Naive B cell (primary cell): ENCODE measurements at regions not wholly inside any gene's neighbourhood (a gene's known extent, or its start where the extent isn't known, plus 50 kb on each side); places are given as distances from the start of the nearest gene placed in this dataset.
A peak's percentile ranks its signal among the peaks of the same experiment; 100 is the strongest.

Experiments used
- ATAC-seq, 2 donors: fragments of 150-1000 bp; cut with Tn5 transposase; 2 replicates each; pipeline ENCODE4 v1.10.0; 2021; ENCODE audit warnings: low read depth in 2 of 2, mild to moderate bottlenecking in 2 of 2, moderate library complexity in 2 of 2
- DNase-seq: peaks from one replicate; pipeline ENCODE4 v3.0.0; 2022
- H3K27ac Mint-ChIP-seq, 6 donors: one replicate each; pipeline ENCODE4 v1.8.0; 2020 to 2022; ENCODE audit warnings: mild to moderate bottlenecking in 6 of 6, mixed read lengths in 6 of 6, moderate library complexity in 5 of 6, inconsistent platforms in 2 of 6
- H3K27me3 Mint-ChIP-seq, 3 donors: one replicate each; pipeline ENCODE4 v1.8.0; 2021 to 2022; ENCODE audit warnings: mixed read lengths in 3 of 3, mild to moderate bottlenecking in 1 of 3
- H3K36me3 Mint-ChIP-seq, 2 donors: one replicate each; pipeline ENCODE4 v1.8.0; 2020 to 2022; ENCODE audit warnings: mixed read lengths in 2 of 2, inconsistent platforms in 1 of 2, mild to moderate bottlenecking in 1 of 2
- H3K4me1 Mint-ChIP-seq, 3 donors: one replicate each; pipeline ENCODE4 v1.8.0; 2020 to 2022; ENCODE audit warnings: mixed read lengths in 3 of 3, inconsistent platforms in 1 of 3, mild to moderate bottlenecking in 1 of 3, moderate library complexity in 1 of 3
- H3K4me3 Mint-ChIP-seq, 8 donors: one replicate each; pipeline ENCODE4 v1.8.0; 2020 to 2022; ENCODE audit warnings: mild to moderate bottlenecking in 8 of 8, mixed read lengths in 8 of 8, moderate library complexity in 8 of 8, inconsistent platforms in 2 of 8
- H3K9me3 Mint-ChIP-seq, 7 donors: one replicate each; pipeline ENCODE4 v1.8.0; 2020 to 2022; ENCODE audit warnings: mixed read lengths in 7 of 7, mild to moderate bottlenecking in 5 of 7, inconsistent platforms in 2 of 7, moderate library complexity in 1 of 7

GRCh38 chr6:130314271-130314670 lies 51.5 kb upstream of the TMEM200A start:
- Mint-ChIP-seq H3K9me3 (no peaks in the 10 kb centered on the region), H3K36me3 (no peaks in the 10 kb centered on the region), H3K27me3 (no peaks in the 10 kb centered on the region), H3K4me1 (no peaks in the 10 kb centered on the region), H3K27ac (no peak overlapping the region), H3K4me3 (no peak overlapping the region)
- no peak for DNase-seq
- no peak for ATAC-seq

DNA sequence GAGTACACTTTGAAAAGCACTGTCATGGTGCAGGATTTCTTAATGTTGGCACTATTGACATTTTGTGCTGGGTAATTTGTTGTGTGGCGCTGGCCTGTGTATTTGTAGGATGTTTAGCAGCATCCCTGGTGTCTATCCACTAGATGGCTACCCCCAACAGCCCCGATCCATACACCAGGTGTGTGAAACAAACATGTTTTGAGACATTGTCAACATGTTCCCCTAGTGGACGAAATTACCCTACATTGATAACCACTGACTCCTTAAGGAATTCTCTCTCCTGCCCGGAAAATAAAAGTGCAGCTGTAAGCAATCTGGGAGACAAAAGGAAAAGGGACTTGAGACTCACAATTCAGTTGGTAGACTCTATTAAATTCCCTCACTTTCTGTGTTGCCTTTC lies 52.6 kb upstream of the TMEM200A start:
- no peaks in the 10 kb centered on the region for H3K9me3 Mint-ChIP-seq
- no peak for ATAC-seq
- H3K4me1 Mint-ChIP-seq = no peaks in the 10 kb centered on the region
- no peaks in the 10 kb centered on the region for H3K27me3 Mint-ChIP-seq
- H3K4me3 Mint-ChIP-seq = no peak overlapping the region
- H3K36me3 Mint-ChIP-seq = no peaks in the 10 kb centered on the region
- no peak for DNase-seq
- no peak overlapping the region for H3K27ac Mint-ChIP-seq

GRCh38 chr6:130309028-130309427 lies 56.8 kb upstream of the TMEM200A start:
- H3K9me3 Mint-ChIP-seq = no peaks in the 10 kb centered on the region
- H3K27me3 Mint-ChIP-seq = no peaks in the 10 kb centered on the region
- H3K27ac Mint-ChIP-seq = no peak overlapping the region
- ATAC-seq (no peak), DNase-seq (no peak)
- H3K36me3 Mint-ChIP-seq = no peaks in the 10 kb centered on the region
- peaks cover 0 to 10% (median 8%) of the 10 kb centered on the region in 3 donors for H3K4me1 Mint-ChIP-seq
- H3K4me3 Mint-ChIP-seq = no peak overlapping the region

DNA sequence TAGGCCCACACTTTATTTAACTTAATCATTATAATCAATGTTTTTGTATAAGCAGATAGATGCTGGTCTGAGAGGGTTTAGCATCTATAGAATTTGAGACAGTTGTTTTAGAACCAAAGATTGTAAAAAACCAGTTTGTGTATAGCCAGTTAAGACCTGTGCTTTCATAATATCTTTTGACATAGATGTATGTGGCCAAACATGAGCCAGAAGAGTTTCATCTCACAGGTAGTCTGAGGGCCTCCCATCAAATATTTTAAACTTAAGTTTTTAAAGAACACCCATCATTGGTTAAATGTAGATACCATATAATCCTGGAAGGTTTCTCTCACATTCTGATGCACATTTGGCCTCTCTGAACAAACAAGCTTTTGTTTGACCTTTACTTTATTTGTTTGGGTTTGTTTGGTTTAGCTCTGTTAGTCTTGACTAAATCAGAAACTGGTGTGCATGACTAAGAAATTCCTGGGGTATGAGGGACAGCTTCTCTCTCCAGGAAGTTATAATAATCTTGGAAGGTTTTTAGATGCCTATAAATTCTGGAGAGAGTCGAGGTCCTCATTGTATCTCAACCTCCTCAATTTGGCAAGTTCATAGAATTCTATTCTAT lies 58.0 kb upstream of the TMEM200A start:
- H3K9me3 Mint-ChIP-seq = peaks cover 0 to 4% (median 0%) of the 10 kb centered on the region in 7 donors
- no peak overlapping the region for H3K4me3 Mint-ChIP-seq
- DNase-seq (no peak), ATAC-seq (no peak)
- H3K4me1 Mint-ChIP-seq = peaks cover 0 to 10% (median 8%) of the 10 kb centered on the region in 3 donors
- no peaks in the 10 kb centered on the region for H3K27me3 Mint-ChIP-seq
- H3K27ac Mint-ChIP-seq = no peak overlapping the region
- peaks cover 0 to 4% of the 10 kb centered on the region in 2 donors for H3K36me3 Mint-ChIP-seq

- Mint-ChIP-seq H3K27me3 (no peaks in the 10 kb centered on the region), H3K36me3 (peaks cover 0 to 4% of the 10 kb centered on the region in 2 donors), H3K27ac (no peak overlapping the region), H3K9me3 (peaks cover 0 to 8% (median 0%) of the 10 kb centered on the region in 7 donors), H3K4me1 (peaks cover 0 to 10% (median 8%) of the 10 kb centered on the region in 3 donors), H3K4me3 (no peak overlapping the region)
- ATAC-seq = no peak
- no peak for DNase-seq
Measured at GRCh38 chr6:130306377-130306776, 59.4 kb upstream of the TMEM200A start.

- Mint-ChIP-seq H3K4me3 (no peak overlapping the region), H3K9me3 (peaks cover 0 to 13% (median 0%) of the 10 kb centered on the region in 7 donors), H3K27me3 (peaks cover 0 to 8% (median 0%) of the 10 kb centered on the region in 3 donors), H3K36me3 (peaks cover 0 to 4% of the 10 kb centered on the region in 2 donors), H3K4me1 (peaks cover 0 to 10% (median 8%) of the 10 kb centered on the region in 3 donors), H3K27ac (no peak overlapping the region)
- DNase-seq (no peak), ATAC-seq (no peak)
Measured at GRCh38 chr6:130303431-130303830, 62.4 kb upstream of the TMEM200A start.

DNA sequence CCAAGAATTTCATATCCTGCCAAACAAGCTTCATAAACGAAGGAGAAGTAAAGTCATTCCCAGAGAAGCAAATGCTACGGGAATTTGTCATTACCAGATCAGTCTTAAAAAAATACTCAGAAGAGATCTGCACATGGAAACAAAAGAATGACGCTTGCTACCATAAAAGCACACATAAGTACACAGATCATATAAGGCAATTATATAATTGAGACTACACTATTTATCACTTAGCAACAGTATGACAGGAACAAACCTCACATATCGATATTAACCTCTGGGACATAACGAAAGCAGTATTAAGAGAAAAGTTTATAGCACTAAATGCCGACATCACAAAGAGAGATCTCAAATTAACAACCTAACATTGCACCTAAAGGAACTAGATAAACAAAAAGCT lies 67.6 kb upstream of the TMEM200A start:
- no peak for ATAC-seq
- peaks cover 4 to 12% of the 10 kb centered on the region in 2 donors for H3K36me3 Mint-ChIP-seq
- no peaks in the 10 kb centered on the region for H3K4me1 Mint-ChIP-seq
- no peak overlapping the region for H3K4me3 Mint-ChIP-seq
- H3K27me3 Mint-ChIP-seq = peaks cover 0 to 16% (median 13%) of the 10 kb centered on the region in 3 donors
- DNase-seq = no peak
- peaks cover 0 to 24% (median 2%) of the 10 kb centered on the region in 7 donors for H3K9me3 Mint-ChIP-seq
- H3K27ac Mint-ChIP-seq = no peak overlapping the region

DNA sequence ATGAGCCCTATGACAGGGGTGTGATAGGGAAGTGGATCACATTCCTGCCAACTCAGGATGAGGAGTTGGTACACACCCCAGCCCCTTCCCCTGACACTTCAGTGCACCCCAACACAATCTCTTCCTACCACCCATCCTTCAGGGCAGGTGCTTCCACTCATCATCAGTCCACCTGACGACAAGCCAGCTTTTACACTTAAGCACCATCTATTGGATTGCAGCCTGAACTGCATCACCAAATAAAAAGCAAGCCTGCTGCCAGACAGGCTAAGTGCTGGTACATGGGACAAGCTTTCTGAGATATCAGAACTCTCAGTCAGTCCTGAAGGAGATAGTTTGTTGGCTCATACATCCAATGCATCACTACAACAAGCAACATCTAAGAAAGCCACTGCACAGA lies 69.0 kb upstream of the TMEM200A start:
- Mint-ChIP-seq H3K27ac (no peak overlapping the region), H3K27me3 (peaks cover 0 to 16% (median 13%) of the 10 kb centered on the region in 3 donors), H3K36me3 (peaks cover 0 to 12% of the 10 kb centered on the region in 2 donors), H3K9me3 (peaks cover 0 to 19% (median 2%) of the 10 kb centered on the region in 7 donors), H3K4me3 (no peak overlapping the region), H3K4me1 (no peaks in the 10 kb centered on the region)
- ATAC-seq (no peak), DNase-seq (no peak)

DNA sequence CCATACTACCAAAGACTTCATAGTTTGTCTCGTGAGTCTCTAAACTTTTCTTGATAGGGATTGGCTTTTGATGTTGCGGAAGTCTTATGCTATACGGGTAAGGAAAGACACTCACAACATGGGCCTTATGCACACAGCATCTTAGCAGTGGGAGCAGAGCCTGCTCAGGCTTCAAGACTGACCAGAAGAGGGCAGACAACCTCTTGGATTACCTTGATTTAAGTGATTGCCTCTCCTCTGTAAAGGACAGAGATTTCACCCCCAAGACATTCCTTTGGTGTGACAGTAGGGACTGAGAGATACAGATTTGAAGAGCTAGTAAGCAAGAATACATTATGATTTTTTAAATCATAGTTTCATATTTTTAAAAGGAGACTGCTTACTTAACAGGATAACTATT lies 71.0 kb upstream of the SAMD3 start:
- H3K4me3 Mint-ChIP-seq = no peak overlapping the region
- DNase-seq = peak; percentile 9
- no peak overlapping the region for H3K27ac Mint-ChIP-seq
- H3K36me3 Mint-ChIP-seq = peaks cover 0 to 12% of the 10 kb centered on the region in 2 donors
- ATAC-seq = peak in 1 of 2 donors; percentile 45
- peaks cover 0 to 16% (median 5%) of the 10 kb centered on the region in 3 donors for H3K27me3 Mint-ChIP-seq
- peaks cover 0 to 11% (median 2%) of the 10 kb centered on the region in 7 donors for H3K9me3 Mint-ChIP-seq
- peaks cover 0 to 2% (median 0%) of the 10 kb centered on the region in 3 donors for H3K4me1 Mint-ChIP-seq

GRCh38 chr6:130288065-130288464 lies 65.3 kb upstream of the SAMD3 start:
- ATAC-seq = no peak
- Mint-ChIP-seq H3K27me3 (no peaks in the 10 kb centered on the region), H3K27ac (peak overlapping the region in 1 of 6 donors; percentile 40), H3K36me3 (no peaks in the 10 kb centered on the region), H3K4me3 (no peak overlapping the region), H3K4me1 (peaks cover 0 to 2% (median 0%) of the 10 kb centered on the region in 3 donors), H3K9me3 (no peaks in the 10 kb centered on the region)
- DNase-seq = no peak

DNA sequence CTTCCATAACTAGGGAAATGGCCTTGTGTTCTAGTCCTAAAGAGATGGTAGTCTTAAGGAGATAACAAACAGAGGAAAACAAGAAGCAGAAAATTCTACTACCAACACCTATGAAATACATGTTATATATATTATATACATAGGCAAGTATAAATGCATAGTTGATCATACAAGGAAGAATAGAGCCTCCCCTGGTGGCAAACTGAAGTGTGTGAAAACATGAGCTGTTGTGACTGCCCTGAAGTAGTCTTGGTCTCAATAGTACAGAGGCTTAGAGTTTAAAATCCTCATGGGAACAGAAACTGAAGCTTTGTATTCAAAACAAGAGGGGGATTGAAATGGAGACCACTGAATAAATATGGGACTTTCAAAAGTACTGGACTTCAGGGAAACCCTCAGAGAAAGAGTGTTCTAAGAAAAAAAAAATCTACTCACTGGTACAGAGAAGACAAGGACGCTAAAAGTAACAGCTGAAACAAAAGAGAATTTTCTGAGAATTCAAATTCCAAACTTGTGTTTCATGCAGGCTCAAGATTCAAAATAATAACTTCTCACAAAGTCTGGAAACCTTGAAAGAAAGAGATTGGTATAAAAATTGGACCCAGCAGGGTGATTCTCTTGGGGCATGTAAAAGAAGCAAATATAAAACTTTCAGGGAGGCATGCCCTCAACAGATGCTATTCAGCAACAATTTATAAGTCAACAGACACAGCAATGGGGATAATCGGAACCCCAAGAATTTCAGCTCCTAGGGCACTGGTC lies 59.7 kb upstream of the SAMD3 start:
- no peak overlapping the region for H3K4me3 Mint-ChIP-seq

GRCh38 chr6:130276507-130276906 lies 53.8 kb upstream of the SAMD3 start:
- no peak for DNase-seq
- H3K4me3 Mint-ChIP-seq = no peak overlapping the region
- no peak for ATAC-seq
- H3K27me3 Mint-ChIP-seq = no peaks in the 10 kb centered on the region
- H3K27ac Mint-ChIP-seq = no peak overlapping the region
- peaks cover 0 to 6% (median 0%) of the 10 kb centered on the region in 3 donors for H3K4me1 Mint-ChIP-seq
- peaks cover 19 to 22% of the 10 kb centered on the region in 2 donors for H3K36me3 Mint-ChIP-seq
- peaks cover 12 to 67% (median 33%) of the 10 kb centered on the region in 7 donors for H3K9me3 Mint-ChIP-seq

More for the DNA sequence above, 59.7 kb upstream of the SAMD3 start:
- H3K27me3 Mint-ChIP-seq = no peaks in the 10 kb centered on the region
- H3K36me3 Mint-ChIP-seq = no peaks in the 10 kb centered on the region
- peak overlapping the region in 1 of 6 donors; percentile 43 for H3K27ac Mint-ChIP-seq
- peaks cover 0 to 12% (median under 1%) of the 10 kb centered on the region in 7 donors for H3K9me3 Mint-ChIP-seq
- ATAC-seq = no peak
- H3K4me1 Mint-ChIP-seq = peaks cover 0 to 6% (median 0%) of the 10 kb centered on the region in 3 donors
- DNase-seq = peak; percentile 7

DNA sequence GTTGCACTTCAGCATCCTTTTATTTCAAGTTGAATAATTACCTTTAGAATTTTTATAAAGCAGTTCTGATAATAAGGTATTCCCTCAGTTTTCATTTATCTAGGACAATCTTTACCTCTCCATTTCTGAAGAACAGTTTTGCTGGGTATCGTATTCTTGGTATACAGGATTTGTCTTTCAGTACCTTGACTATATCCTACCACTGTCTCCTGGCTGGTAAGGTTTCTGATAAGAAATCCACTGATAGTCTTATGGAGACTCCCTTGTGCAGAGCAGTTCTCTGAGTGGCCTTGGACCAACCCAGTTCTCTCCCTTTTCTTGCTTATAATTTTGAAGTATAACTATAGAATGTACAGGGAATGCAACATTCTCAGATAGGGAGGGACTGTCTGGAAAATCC lies 51.3 kb upstream of the SAMD3 start:
- Mint-ChIP-seq H3K27ac (no peak overlapping the region), H3K4me1 (no peaks in the 10 kb centered on the region), H3K27me3 (no peaks in the 10 kb centered on the region), H3K9me3 (peaks cover 17 to 69% (median 34%) of the 10 kb centered on the region in 7 donors), H3K36me3 (peaks cover 19 to 25% of the 10 kb centered on the region in 2 donors), H3K4me3 (no peak overlapping the region)
- no peak for ATAC-seq
- DNase-seq = no peak
